Endothelial cell of umbilical vein (primary cell): ENCODE measurements at regions not wholly inside any gene's neighbourhood (a gene's known extent, or its start where the extent isn't known, plus 50 kb on each side); places are given as distances from the start of the nearest gene placed in this dataset.

Source experiments
- BruUV-seq: library from RNA; stranded (reverse); fragments of 400-500 nt; replicated peaks from 2 replicates; lab custom pipeline; 2021; lab: Mats Ljungman, UMichigan
- CTCF ChIA-PET: fragments of 300-600, 350-600 bp; sonication (Branson Sonifier 250); formaldehyde crosslinking; loops from one replicate; lab custom pipeline; 2021; ENCODE audit warnings: antibody characterized with exemption, inconsistent platforms; lab: Charles Lee
- POLR2A ChIA-PET: fragments of 300-600, 350-600 bp; sonication (Branson Sonifier 250); formaldehyde crosslinking; loops from one replicate; lab custom pipeline; 2021; ENCODE audit warnings: antibody characterized with exemption, inconsistent platforms; lab: Charles Lee
- DNase-seq: peaks from one replicate; pipeline ENCODE4 v3.0.0-alpha.2; 2011; ENCODE audit warnings: low read depth, low spot score
- FAIRE-seq: peaks from 2 replicates; lab custom pipeline; 2011; peaks lifted over from hg19 to GRCh38; lab: Jason Lieb, UNC
- H2AFZ ChIP-seq: 2 replicates; pipeline ENCODE4 v1.6.0; 2012; ENCODE audit warnings: low read depth, low read length, control low read depth, inconsistent platforms
- H3K27ac ChIP-seq: 2 replicates; pipeline ENCODE4 v1.5.1; 2011; ENCODE audit warnings: low read depth, mild to moderate bottlenecking, control low read depth, low read length, moderate library complexity; ENCODE audit not compliant: insufficient read depth
- H3K27me3 ChIP-seq, 2 experiments: 2 replicates each; pipeline versions ENCODE4 v1.6.0 to v1.6.1; 2011; ENCODE audit warnings: low read length in 2 of 2, mixed read lengths in 1 of 2; ENCODE audit not compliant: control insufficient read depth in 2 of 2, insufficient read depth in 2 of 2
- H3K36me3 ChIP-seq, 2 experiments: 2 replicates in 1 of 2; 3 replicates in 1 of 2; pipeline ENCODE4 v1.5.1; 2011; ENCODE audit warnings: low read length in 2 of 2, mild to moderate bottlenecking in 1 of 2, moderate library complexity in 1 of 2; ENCODE audit not compliant: control insufficient read depth in 2 of 2, insufficient read depth in 2 of 2; ENCODE audit errors: extremely low read depth in 1 of 2
- H3K4me1 ChIP-seq: 3 replicates; pipeline ENCODE4 v1.5.1; 2011; ENCODE audit warnings: mild to moderate bottlenecking, low read length; ENCODE audit not compliant: control insufficient read depth, insufficient read depth; ENCODE audit errors: extremely low read depth
- H3K4me2 ChIP-seq: 2 replicates; pipeline ENCODE4 v1.6.1; 2011; ENCODE audit warnings: low read length, control low read depth, mixed read lengths; ENCODE audit not compliant: insufficient read depth
- H3K4me3 ChIP-seq, 3 experiments: fragments of 200-600 bp in 1 of 3; sonication (generic), shearing (Covaris generic) in 1 of 3; replicated peaks in 1 of 3; 2 replicates each; pipeline ENCODE4 v1.5.1; 2011 to 2016; ENCODE audit warnings: control low read depth in 3 of 3, low read length in 3 of 3, mild to moderate bottlenecking in 2 of 3, inconsistent platforms in 1 of 3, low read depth in 1 of 3, moderate library complexity in 1 of 3; ENCODE audit not compliant: insufficient read depth in 1 of 3
- H3K79me2 ChIP-seq: 2 replicates; pipeline ENCODE4 v1.6.0; 2012; ENCODE audit warnings: low read length, inconsistent platforms; ENCODE audit not compliant: control insufficient read depth, insufficient read depth
- H3K9ac ChIP-seq: replicated peaks from 2 replicates; pipeline ENCODE3; 2011; ENCODE audit warnings: low read length, control low read depth; ENCODE audit not compliant: insufficient read depth; ENCODE audit errors: extremely low read depth
- H3K9me1 ChIP-seq: replicated peaks from 3 replicates; pipeline ENCODE4 v1.6.0; 2011; ENCODE audit warnings: mild to moderate bottlenecking, low read length; ENCODE audit not compliant: control insufficient read depth, insufficient read depth; ENCODE audit errors: extremely low read depth
- H3K9me3 ChIP-seq: replicated peaks from 2 replicates; pipeline ENCODE4 v1.5.1; 2012; ENCODE audit warnings: low read length, inconsistent platforms; ENCODE audit not compliant: control insufficient read depth, insufficient read depth
- H4K20me1 ChIP-seq: replicated peaks from 2 replicates; pipeline ENCODE3; 2011; ENCODE audit warnings: mild to moderate bottlenecking, low read length; ENCODE audit not compliant: control insufficient read depth, insufficient read depth; ENCODE audit errors: extremely low read depth
- CTCF ChIP-seq, 2 donors: IDR thresholded peaks; 1 replicate in 1 of 2; 2 replicates in 1 of 2; pipeline ENCODE4 v1.5.1; 2011; ENCODE audit warnings: low read length in 2 of 2, mild to moderate bottlenecking in 2 of 2, moderate library complexity in 2 of 2, control low read depth in 1 of 2, inconsistent platforms in 1 of 2, low read depth in 1 of 2; ENCODE audit not compliant: insufficient read depth in 1 of 2; ENCODE audit errors: extremely low read depth in 1 of 2
- EZH2 ChIP-seq: IDR thresholded peaks from 2 replicates; pipeline ENCODE4 v1.6.1; 2012; ENCODE audit warnings: borderline replicate concordance, low read depth, mild to moderate bottlenecking, moderate library complexity, low read length, inconsistent platforms; ENCODE audit not compliant: severe bottlenecking
- FOS ChIP-seq: IDR thresholded peaks from 2 replicates; pipeline ENCODE4 v1.6.1; 2011; ENCODE audit warnings: mild to moderate bottlenecking, low read length, moderate library complexity, borderline replicate concordance; ENCODE audit not compliant: insufficient read depth
- GATA2 ChIP-seq: IDR thresholded peaks from 2 replicates; pipeline ENCODE4 v1.7.0; 2011; ENCODE audit warnings: low read depth, mild to moderate bottlenecking, moderate library complexity, mixed read lengths, low read length; ENCODE audit not compliant: insufficient read length, insufficient read depth
- JUN ChIP-seq: IDR thresholded peaks from 2 replicates; pipeline ENCODE4 v1.6.1; 2011; ENCODE audit warnings: borderline replicate concordance, low read depth; ENCODE audit not compliant: insufficient read length, insufficient read depth
- MAX ChIP-seq: IDR thresholded peaks from 2 replicates; pipeline ENCODE4 v1.6.1; 2011; ENCODE audit not compliant: insufficient read depth, insufficient read length
- MYC ChIP-seq: IDR thresholded peaks from one replicate; pipeline ENCODE4 v1.6.1; 2011; ENCODE audit warnings: mild to moderate bottlenecking, low read depth, low read length
- POLR2A ChIP-seq: IDR thresholded peaks from 2 replicates; pipeline ENCODE4 v1.6.1; 2012; ENCODE audit warnings: low read depth, mild to moderate bottlenecking, control low read depth, low read length
- POLR2AphosphoS5 ChIP-seq: IDR thresholded peaks from 2 replicates; pipeline ENCODE4 v1.6.1; 2012; ENCODE audit warnings: low read depth, mild to moderate bottlenecking, control low read depth, low read length, moderate library complexity; ENCODE audit not compliant: insufficient read depth
- dilution Hi-C: fragments of 300-500 bp; cut with MboI; formaldehyde crosslinking; loops from one replicate; pipeline ENCODE4 v1.15.0; 2019; ENCODE audit warnings: low sequenced_read_pairs; ENCODE audit not compliant: extremely low pct_ligation_motif_present
- intact Hi-C: fragments of 100-400 bp; cut with micrococcal nuclease; formaldehyde crosslinking; loops from one replicate; pipeline ENCODE4 v1.10.0; 2022

GRCh38 chr18:78479443-78479842 lies 500.2 kb upstream of the SALL3 start:
- Histone ChIP-seq H3K9ac (no peak overlapping the region), H3K4me2 (no peak overlapping the region), H2AFZ (no peak overlapping the region), H3K36me3 (no peaks in the 10 kb centered on the region), H3K27ac (no peak overlapping the region), H3K4me1 (no peaks in the 10 kb centered on the region), H3K27me3 (no peaks in the 10 kb centered on the region), H3K4me3 (no peak overlapping the region), H4K20me1 (no peaks in the 10 kb centered on the region), H3K9me3 (peaks cover 14% of the 10 kb centered on the region), H3K9me1 (no peaks in the 10 kb centered on the region), H3K79me2 (no peaks in the 10 kb centered on the region)
- FAIRE-seq (no peak), DNase-seq (no peak)
- dilution Hi-C loops = no loop called here
- TF ChIP-seq POLR2AphosphoS5 (no peak), EZH2 (no peak), GATA2 (no peak), MAX (no peak), POLR2A (no peak), MYC (no peak), FOS (no peak), CTCF (IDR thresholded peaks at IDR 0.05; ENCODE audit: extremely low read depth in 1 of 2, insufficient read depth in 1 of 2, low read depth in 1 of 2, low read length in 2 of 2) (no peak), JUN (no peak)
- no TSS peak for BruUV-seq
- POLR2A ChIA-PET = no interaction called here
- intact Hi-C loops = no loop called here
- CTCF ChIA-PET = no interaction called here
